ENCODE measurements at regions not wholly inside any gene's neighbourhood (a gene's known extent, or its start where the extent isn't known, plus 50 kb on each side); places are given as distances from the start of the nearest gene placed in this dataset.

DNA sequence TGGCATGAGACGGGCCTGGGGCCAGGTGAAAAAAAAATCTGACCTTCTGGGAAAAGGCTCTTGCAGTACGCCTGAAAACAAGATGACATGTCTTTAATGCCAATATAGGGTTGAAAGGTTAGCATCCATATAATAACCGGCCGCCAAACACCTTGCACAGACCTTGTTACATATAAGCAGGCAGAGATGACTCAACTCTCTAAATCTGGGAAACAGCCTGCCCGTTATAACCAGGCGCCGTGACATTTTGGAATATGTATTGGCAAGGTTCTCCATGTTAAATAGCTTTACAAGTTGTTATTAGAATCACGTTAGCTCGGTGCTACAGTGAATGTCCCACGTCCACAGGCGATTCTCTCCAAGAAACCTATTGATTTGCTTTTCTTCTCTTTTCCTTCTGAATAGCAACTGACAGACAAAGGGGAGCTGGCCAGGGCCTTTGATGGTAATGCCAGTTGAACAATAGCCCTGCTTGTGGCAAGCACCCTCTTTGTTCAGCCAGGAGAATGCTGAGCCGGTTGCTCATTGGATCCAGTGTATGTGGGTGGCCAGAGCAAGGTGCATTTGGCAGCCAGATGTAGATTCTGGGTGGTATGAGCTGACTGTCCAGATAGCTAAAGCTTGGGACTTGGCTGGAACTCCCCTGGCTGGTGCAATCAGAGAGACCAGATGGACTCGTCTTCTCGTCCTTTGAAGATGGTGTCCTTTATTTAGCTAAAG, 80.1 kb upstream of the AUTS2 start:
- Mint-ChIP-seq H3K27ac (ENCODE audit: unreplicated experiment) (no peak overlapping the region), H3K36me3 (ENCODE audit: unreplicated experiment) (no peaks in the 10 kb centered on the region), H3K4me1 (ENCODE audit: low read depth, unreplicated experiment) (no peaks in the 10 kb centered on the region), H3K9me3 (ENCODE audit: unreplicated experiment) (no peaks in the 10 kb centered on the region), H3K27me3 (ENCODE audit: unreplicated experiment) (no peaks in the 10 kb centered on the region), H3K4me3 (ENCODE audit: unreplicated experiment) (no peak overlapping the region)
- no peak for DNase-seq
- TF ChIP-seq, protein P1, sequence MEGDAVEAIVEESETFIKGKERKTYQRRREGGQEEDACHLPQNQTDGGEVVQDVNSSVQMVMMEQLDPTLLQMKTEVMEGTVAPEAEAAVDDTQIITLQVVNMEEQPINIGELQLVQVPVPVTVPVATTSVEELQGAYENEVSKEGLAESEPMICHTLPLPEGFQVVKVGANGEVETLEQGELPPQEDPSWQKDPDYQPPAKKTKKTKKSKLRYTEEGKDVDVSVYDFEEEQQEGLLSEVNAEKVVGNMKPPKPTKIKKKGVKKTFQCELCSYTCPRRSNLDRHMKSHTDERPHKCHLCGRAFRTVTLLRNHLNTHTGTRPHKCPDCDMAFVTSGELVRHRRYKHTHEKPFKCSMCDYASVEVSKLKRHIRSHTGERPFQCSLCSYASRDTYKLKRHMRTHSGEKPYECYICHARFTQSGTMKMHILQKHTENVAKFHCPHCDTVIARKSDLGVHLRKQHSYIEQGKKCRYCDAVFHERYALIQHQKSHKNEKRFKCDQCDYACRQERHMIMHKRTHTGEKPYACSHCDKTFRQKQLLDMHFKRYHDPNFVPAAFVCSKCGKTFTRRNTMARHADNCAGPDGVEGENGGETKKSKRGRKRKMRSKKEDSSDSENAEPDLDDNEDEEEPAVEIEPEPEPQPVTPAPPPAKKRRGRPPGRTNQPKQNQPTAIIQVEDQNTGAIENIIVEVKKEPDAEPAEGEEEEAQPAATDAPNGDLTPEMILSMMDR (IDR thresholded peaks at IDR 0.05; ENCODE audit: partially characterized antibody, unreplicated experiment) = no peak

DNA sequence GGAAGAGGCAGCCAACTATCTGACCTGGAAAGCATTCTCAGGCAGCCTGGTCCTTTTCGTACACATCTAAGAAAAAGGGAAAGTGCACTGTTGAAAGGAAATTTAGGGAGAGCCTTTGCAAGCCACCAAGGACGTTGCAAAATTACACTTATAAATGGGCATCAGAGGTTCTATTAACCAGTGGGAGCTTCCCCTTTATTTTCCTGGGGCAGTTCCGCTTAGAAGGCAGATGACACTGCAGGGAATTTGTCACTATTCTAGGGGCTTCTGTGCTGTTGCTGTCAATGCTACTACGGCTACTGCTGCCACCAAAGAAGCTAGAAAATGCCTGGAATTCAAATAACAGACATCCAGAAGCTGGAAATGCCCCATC, 79.6 kb upstream of the AUTS2 start:
- H3K4me1 Mint-ChIP-seq (ENCODE audit: low read depth, unreplicated experiment) = no peaks in the 10 kb centered on the region
- H3K27me3 Mint-ChIP-seq (ENCODE audit: unreplicated experiment) = no peaks in the 10 kb centered on the region
- TF ChIP-seq, protein P1 (IDR thresholded peaks at IDR 0.05; ENCODE audit: partially characterized antibody, unreplicated experiment) = no peak
- no peak overlapping the region for H3K27ac Mint-ChIP-seq (ENCODE audit: unreplicated experiment)
- no peak overlapping the region for H3K4me3 Mint-ChIP-seq (ENCODE audit: unreplicated experiment)
- no peaks in the 10 kb centered on the region for H3K9me3 Mint-ChIP-seq (ENCODE audit: unreplicated experiment)
- H3K36me3 Mint-ChIP-seq (ENCODE audit: unreplicated experiment) = no peaks in the 10 kb centered on the region
- DNase-seq = no peak

DNA sequence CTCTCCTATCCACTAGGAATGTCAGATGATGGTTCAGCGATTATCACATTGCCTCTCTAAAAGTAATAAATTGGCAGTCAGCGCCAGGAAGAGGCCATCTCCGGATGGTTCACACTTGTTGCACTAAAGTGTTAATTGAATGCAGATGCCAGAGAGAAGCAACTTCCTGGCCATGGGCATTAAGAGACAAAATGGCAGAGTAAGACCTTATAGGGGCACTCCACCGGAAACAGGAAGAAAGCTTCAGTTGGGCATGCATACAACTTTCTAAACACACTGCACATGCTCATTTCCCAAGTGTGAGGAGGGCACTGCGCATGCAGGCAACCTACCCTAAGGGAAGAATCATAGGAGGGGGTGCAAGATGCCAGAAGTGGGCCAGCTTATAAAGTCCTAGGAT, 71.7 kb upstream of the AUTS2 start:
- no peaks in the 10 kb centered on the region for H3K4me1 Mint-ChIP-seq (ENCODE audit: low read depth, unreplicated experiment)
- no peak overlapping the region for H3K27ac Mint-ChIP-seq (ENCODE audit: unreplicated experiment)
- no peak overlapping the region for H3K4me3 Mint-ChIP-seq (ENCODE audit: unreplicated experiment)
- no peak for DNase-seq
- peaks cover 4% of the 10 kb centered on the region for H3K36me3 Mint-ChIP-seq (ENCODE audit: unreplicated experiment)
- TF ChIP-seq, protein P1 (IDR thresholded peaks at IDR 0.05; ENCODE audit: partially characterized antibody, unreplicated experiment) = no peak
- peaks cover 2% of the 10 kb centered on the region for H3K27me3 Mint-ChIP-seq (ENCODE audit: unreplicated experiment)
- H3K9me3 Mint-ChIP-seq (ENCODE audit: unreplicated experiment) = peaks cover 1% of the 10 kb centered on the region

DNA sequence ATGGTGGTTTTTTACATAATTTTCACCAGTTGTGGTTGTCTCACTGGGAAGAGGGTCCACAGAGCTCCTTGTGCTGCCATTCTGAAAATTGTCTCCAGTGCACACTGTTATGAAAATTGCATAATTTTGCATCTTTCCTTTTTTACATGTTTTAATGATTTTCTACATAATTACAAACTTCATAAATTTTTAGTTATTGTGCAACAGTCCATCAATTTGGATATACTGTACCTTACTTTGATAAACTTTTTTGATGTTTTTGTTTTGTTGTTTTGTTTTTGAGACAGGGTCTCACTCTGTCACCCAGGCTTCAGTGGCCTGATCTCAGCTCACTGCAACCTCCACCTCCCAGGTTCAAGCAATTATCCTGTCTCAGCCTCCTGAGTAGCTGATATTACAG, 70.6 kb upstream of the AUTS2 start:
- TF ChIP-seq, protein P1 (IDR thresholded peaks at IDR 0.05; ENCODE audit: partially characterized antibody, unreplicated experiment) = no peak
- no peaks in the 10 kb centered on the region for H3K4me1 Mint-ChIP-seq (ENCODE audit: low read depth, unreplicated experiment)
- no peak overlapping the region for H3K4me3 Mint-ChIP-seq (ENCODE audit: unreplicated experiment)
- peaks cover 1% of the 10 kb centered on the region for H3K9me3 Mint-ChIP-seq (ENCODE audit: unreplicated experiment)
- H3K27me3 Mint-ChIP-seq (ENCODE audit: unreplicated experiment) = peaks cover 3% of the 10 kb centered on the region
- DNase-seq = no peak
- H3K36me3 Mint-ChIP-seq (ENCODE audit: unreplicated experiment) = peaks cover 4% of the 10 kb centered on the region
- H3K27ac Mint-ChIP-seq (ENCODE audit: unreplicated experiment) = no peak overlapping the region

DNA sequence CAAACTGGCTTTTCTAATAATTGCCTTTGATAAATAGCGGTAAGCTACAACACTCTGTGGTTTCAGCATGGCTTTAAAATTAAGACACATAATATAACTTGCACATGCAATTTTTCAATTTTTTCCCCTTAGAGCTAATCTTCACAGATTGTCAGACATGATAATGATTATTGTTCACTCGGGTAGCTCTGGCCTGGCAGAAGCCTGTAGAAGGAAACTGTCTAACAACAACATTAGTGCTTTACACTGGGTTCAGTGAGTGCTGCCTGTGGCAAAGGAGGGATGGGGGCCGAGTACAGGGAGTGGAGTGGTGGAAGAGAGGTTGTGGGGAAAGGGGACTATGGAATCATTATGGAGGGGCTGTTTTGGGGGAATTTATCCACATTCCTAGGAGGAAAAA, 67.2 kb upstream of the AUTS2 start:
- H3K4me1 Mint-ChIP-seq (ENCODE audit: low read depth, unreplicated experiment) = no peaks in the 10 kb centered on the region
- TF ChIP-seq, protein P1 (IDR thresholded peaks at IDR 0.05; ENCODE audit: partially characterized antibody, unreplicated experiment) = no peak
- peaks cover 5% of the 10 kb centered on the region for H3K9me3 Mint-ChIP-seq (ENCODE audit: unreplicated experiment)
- peaks cover 4% of the 10 kb centered on the region for H3K27me3 Mint-ChIP-seq (ENCODE audit: unreplicated experiment)
- no peak overlapping the region for H3K27ac Mint-ChIP-seq (ENCODE audit: unreplicated experiment)
- H3K36me3 Mint-ChIP-seq (ENCODE audit: unreplicated experiment) = no peaks in the 10 kb centered on the region
- H3K4me3 Mint-ChIP-seq (ENCODE audit: unreplicated experiment) = no peak overlapping the region
- DNase-seq = no peak
